Hepatic stellate cell (primary cell): ENCODE measurements at regions not wholly inside any gene's neighbourhood (a gene's known extent, or its start where the extent isn't known, plus 50 kb on each side); places are given as distances from the start of the nearest gene placed in this dataset.

Experiments
- DNase-seq: peaks from one replicate; pipeline ENCODE4 v3.0.0; 2011; ENCODE audit warnings: low spot score

GRCh38 chr2:150705767-150706166, 218.3 kb upstream of the RND3 start:
- no peak for DNase-seq

GRCh38 chr2:150705357-150705756, 217.9 kb upstream of the RND3 start:
- no peak for DNase-seq

- DNase-seq, result no peak
Observed at GRCh38 chr2:150702791-150703190, 215.3 kb upstream of the RND3 start.

GRCh38 chr2:150700666-150701580, 213.5 kb upstream of the RND3 start:
- DNase-seq, result no peak

- no peak for DNase-seq
Observed at GRCh38 chr2:150699218-150699617, 211.8 kb upstream of the RND3 start.

GRCh38 chr2:150698016-150698661, 210.7 kb upstream of the RND3 start:
- no peak for DNase-seq

- no peak for DNase-seq
Observed at GRCh38 chr2:150697596-150697995, 210.1 kb upstream of the RND3 start.

- DNase-seq, result no peak
Observed at GRCh38 chr2:150695451-150696135, 208.1 kb upstream of the RND3 start.

GRCh38 chr2:150693556-150693955, 206.1 kb upstream of the RND3 start:
- DNase-seq, result no peak

GRCh38 chr2:150690870-150691269, 203.4 kb upstream of the RND3 start:
- DNase-seq, result no peak

GRCh38 chr2:150690261-150690660, 202.8 kb upstream of the RND3 start:
- DNase-seq, result no peak

- DNase-seq, result no peak
Observed at GRCh38 chr2:150689590-150689989, 202.1 kb upstream of the RND3 start.

- no peak for DNase-seq
Observed at GRCh38 chr2:150688016-150688415, 200.5 kb upstream of the RND3 start.

- DNase-seq, result no peak
Observed at GRCh38 chr2:150686391-150686790, 198.9 kb upstream of the RND3 start.

- peak; percentile 31 for DNase-seq
Observed at GRCh38 chr2:150681120-150681804, 193.8 kb upstream of the RND3 start.

- DNase-seq, result no peak
Observed at GRCh38 chr2:150679456-150680120, 192.1 kb upstream of the RND3 start.

- no peak for DNase-seq
Observed at GRCh38 chr2:150677551-150677950, 190.1 kb upstream of the RND3 start.

- no peak for DNase-seq
Observed at GRCh38 chr2:150676747-150677383, 189.4 kb upstream of the RND3 start.

GRCh38 chr2:150675807-150676206, 188.3 kb upstream of the RND3 start:
- no peak for DNase-seq

- DNase-seq, result no peak
Observed at GRCh38 chr2:150674283-150674682, 186.8 kb upstream of the RND3 start.

- no peak for DNase-seq
Observed at GRCh38 chr2:150672311-150672710, 184.8 kb upstream of the RND3 start.
